Memory B cell (primary cell): ENCODE measurements at regions not wholly inside any gene's neighbourhood (a gene's known extent, or its start where the extent isn't known, plus 50 kb on each side); places are given as distances from the start of the nearest gene placed in this dataset.
A peak's percentile ranks its signal among the peaks of the same experiment; 100 is the strongest.

Experiments used
- ATAC-seq: fragments of 150-1000 bp; cut with Tn5 transposase; 2 replicates; pipeline ENCODE4 v1.10.0; 2021; ENCODE audit warnings: low read depth, mild to moderate bottlenecking, moderate library complexity
- DNase-seq, 2 donors: peaks; one replicate each; pipeline ENCODE4 v3.0.0; 2022; ENCODE audit warnings: low spot score in 2 of 2
- H3K27ac Mint-ChIP-seq: one replicate; pipeline ENCODE4 v1.8.0; 2022; ENCODE audit warnings: mild to moderate bottlenecking, moderate library complexity, mixed read lengths
- H3K27me3 Mint-ChIP-seq: one replicate; pipeline ENCODE4 v1.8.0; 2022; ENCODE audit warnings: mixed read lengths
- H3K36me3 Mint-ChIP-seq: one replicate; pipeline ENCODE4 v1.8.0; 2022; ENCODE audit warnings: mild to moderate bottlenecking, mixed read lengths
- H3K4me1 Mint-ChIP-seq: one replicate; pipeline ENCODE4 v1.8.0; 2022; ENCODE audit warnings: mixed read lengths
- H3K4me3 Mint-ChIP-seq: one replicate; pipeline ENCODE4 v1.8.0; 2022; ENCODE audit warnings: mild to moderate bottlenecking, moderate library complexity, mixed read lengths
- H3K9me3 Mint-ChIP-seq: one replicate; pipeline ENCODE4 v1.8.0; 2022; ENCODE audit warnings: mixed read lengths

DNA sequence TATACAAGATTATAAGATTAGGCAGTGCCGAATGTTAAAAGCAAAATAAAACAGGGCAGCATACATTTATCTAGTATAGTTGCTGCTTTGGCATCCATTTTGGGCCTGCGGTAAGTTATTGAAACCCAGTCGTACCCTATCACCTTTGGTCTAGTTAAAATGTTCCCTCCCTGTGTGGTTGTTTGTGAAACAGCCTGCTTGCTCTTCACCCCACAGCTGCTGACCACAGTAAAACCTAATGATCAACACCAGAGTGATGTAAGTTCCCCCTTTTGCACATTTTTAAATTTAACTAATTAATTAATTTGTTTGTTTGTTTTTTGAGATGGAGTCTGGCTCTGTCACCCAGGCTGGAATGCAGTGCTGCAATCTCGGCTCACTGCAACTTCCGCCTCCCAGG lies 50.3 kb upstream of the TXNDC5 start:
- peak; percentile 85 for ATAC-seq
- no peak overlapping the region for H3K4me3 Mint-ChIP-seq
- H3K4me1 Mint-ChIP-seq = peaks cover 13% of the 10 kb centered on the region
- H3K9me3 Mint-ChIP-seq = peaks cover 1% of the 10 kb centered on the region
- no peak overlapping the region for H3K27ac Mint-ChIP-seq
- peaks cover 3% of the 10 kb centered on the region for H3K27me3 Mint-ChIP-seq
- no peak for DNase-seq
- H3K36me3 Mint-ChIP-seq = peaks cover 1% of the 10 kb centered on the region
